ENCODE measurements at regions not wholly inside any gene's neighbourhood (a gene's known extent, or its start where the extent isn't known, plus 50 kb on each side); places are given as distances from the start of the nearest gene placed in this dataset.

DNA sequence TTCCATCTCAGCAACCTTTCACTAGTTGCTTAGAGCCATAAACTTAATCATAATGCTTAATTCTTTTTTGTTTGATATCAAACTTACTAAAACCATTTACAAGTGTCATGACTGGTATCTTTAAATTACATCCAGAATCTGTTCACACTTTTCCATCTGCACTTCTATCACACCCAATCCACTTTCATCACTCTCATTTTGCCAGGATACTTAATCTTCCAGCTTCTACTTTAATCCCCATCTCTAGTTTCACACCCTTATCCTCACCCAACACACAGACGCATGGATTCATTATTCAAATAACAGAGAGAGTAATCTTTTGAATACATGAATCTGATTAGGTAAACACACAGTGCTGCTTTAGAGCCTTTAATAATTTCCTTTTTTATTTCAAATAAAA is 828.4 kb downstream of the HACE1 start:
- Histone ChIP-seq H3K4me2 (ENCODE audit: low read length) (no peak overlapping the region), H3F3A (ENCODE audit: insufficient read depth, low read length, poor library complexity, severe bottlenecking) (no peaks in the 10 kb centered on the region), H3K4me3 (ENCODE audit: low read length) (no peak overlapping the region), H4K20me1 (ENCODE audit: insufficient read depth) (no peaks in the 10 kb centered on the region), H2AFZ (ENCODE audit: low read depth, low read length) (no peak overlapping the region), H3K27ac (ENCODE audit: low read length) (no peak overlapping the region), H3K27me3 (ENCODE audit: insufficient read depth, low read depth, low read length) (no peaks in the 10 kb centered on the region), H3K9me3 (ENCODE audit: low read length) (no peaks in the 10 kb centered on the region), H3K79me2 (replicated peaks; ENCODE audit: insufficient read depth, low read length) (no peaks in the 10 kb centered on the region), H3K36me3 (ENCODE audit: insufficient read depth, low read length) (no peaks in the 10 kb centered on the region), H3K9me2 (ENCODE audit: insufficient read depth, low read length) (no peaks in the 10 kb centered on the region), H3K9ac (ENCODE audit: low read length) (no peak overlapping the region)
- TF ChIP-seq, protein P1, sequence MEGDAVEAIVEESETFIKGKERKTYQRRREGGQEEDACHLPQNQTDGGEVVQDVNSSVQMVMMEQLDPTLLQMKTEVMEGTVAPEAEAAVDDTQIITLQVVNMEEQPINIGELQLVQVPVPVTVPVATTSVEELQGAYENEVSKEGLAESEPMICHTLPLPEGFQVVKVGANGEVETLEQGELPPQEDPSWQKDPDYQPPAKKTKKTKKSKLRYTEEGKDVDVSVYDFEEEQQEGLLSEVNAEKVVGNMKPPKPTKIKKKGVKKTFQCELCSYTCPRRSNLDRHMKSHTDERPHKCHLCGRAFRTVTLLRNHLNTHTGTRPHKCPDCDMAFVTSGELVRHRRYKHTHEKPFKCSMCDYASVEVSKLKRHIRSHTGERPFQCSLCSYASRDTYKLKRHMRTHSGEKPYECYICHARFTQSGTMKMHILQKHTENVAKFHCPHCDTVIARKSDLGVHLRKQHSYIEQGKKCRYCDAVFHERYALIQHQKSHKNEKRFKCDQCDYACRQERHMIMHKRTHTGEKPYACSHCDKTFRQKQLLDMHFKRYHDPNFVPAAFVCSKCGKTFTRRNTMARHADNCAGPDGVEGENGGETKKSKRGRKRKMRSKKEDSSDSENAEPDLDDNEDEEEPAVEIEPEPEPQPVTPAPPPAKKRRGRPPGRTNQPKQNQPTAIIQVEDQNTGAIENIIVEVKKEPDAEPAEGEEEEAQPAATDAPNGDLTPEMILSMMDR (IDR thresholded peaks at IDR 0.05; ENCODE audit: poor library complexity, severe bottlenecking), result no peak
- TF ChIP-seq SMC3 (conservative IDR thresholded peaks at IDR 0.05; ENCODE audit: poor library complexity), result no peak
- TF ChIP-seq, protein P2, sequence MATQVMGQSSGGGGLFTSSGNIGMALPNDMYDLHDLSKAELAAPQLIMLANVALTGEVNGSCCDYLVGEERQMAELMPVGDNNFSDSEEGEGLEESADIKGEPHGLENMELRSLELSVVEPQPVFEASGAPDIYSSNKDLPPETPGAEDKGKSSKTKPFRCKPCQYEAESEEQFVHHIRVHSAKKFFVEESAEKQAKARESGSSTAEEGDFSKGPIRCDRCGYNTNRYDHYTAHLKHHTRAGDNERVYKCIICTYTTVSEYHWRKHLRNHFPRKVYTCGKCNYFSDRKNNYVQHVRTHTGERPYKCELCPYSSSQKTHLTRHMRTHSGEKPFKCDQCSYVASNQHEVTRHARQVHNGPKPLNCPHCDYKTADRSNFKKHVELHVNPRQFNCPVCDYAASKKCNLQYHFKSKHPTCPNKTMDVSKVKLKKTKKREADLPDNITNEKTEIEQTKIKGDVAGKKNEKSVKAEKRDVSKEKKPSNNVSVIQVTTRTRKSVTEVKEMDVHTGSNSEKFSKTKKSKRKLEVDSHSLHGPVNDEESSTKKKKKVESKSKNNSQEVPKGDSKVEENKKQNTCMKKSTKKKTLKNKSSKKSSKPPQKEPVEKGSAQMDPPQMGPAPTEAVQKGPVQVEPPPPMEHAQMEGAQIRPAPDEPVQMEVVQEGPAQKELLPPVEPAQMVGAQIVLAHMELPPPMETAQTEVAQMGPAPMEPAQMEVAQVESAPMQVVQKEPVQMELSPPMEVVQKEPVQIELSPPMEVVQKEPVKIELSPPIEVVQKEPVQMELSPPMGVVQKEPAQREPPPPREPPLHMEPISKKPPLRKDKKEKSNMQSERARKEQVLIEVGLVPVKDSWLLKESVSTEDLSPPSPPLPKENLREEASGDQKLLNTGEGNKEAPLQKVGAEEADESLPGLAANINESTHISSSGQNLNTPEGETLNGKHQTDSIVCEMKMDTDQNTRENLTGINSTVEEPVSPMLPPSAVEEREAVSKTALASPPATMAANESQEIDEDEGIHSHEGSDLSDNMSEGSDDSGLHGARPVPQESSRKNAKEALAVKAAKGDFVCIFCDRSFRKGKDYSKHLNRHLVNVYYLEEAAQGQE (IDR thresholded peaks at IDR 0.05; ENCODE audit: borderline replicate concordance), result no peak
- TF ChIP-seq POLR2AphosphoS5 (IDR thresholded peaks at IDR 0.05), result no peak
- TF ChIP-seq RAD21 (conservative IDR thresholded peaks at IDR 0.05), result no peak
- TF ChIP-seq MXI1 (conservative IDR thresholded peaks at IDR 0.05; ENCODE audit: poor library complexity, severe bottlenecking), result no peak
- TF ChIP-seq TAF1 (IDR thresholded peaks at IDR 0.05; ENCODE audit: low read depth), result no peak
- no peak for TF ChIP-seq EP300 (conservative IDR thresholded peaks at IDR 0.05; ENCODE audit: poor library complexity, severe bottlenecking)
- TF ChIP-seq EZH2 (IDR thresholded peaks at IDR 0.05; ENCODE audit: borderline replicate concordance, insufficient read depth, low read length, poor library complexity, severe bottlenecking), result no peak

GRCh38 chr6:104022126-104022525 is 837.6 kb downstream of the HACE1 start:
- Histone ChIP-seq H3K4me2 (ENCODE audit: low read length) (no peak overlapping the region), H3K9ac (ENCODE audit: low read length) (no peak overlapping the region), H4K20me1 (ENCODE audit: insufficient read depth) (no peaks in the 10 kb centered on the region), H2AFZ (ENCODE audit: low read depth, low read length) (no peak overlapping the region), H3K9me2 (ENCODE audit: insufficient read depth, low read length) (no peaks in the 10 kb centered on the region), H3K9me3 (ENCODE audit: low read length) (no peaks in the 10 kb centered on the region), H3K27me3 (ENCODE audit: insufficient read depth, low read depth, low read length) (no peaks in the 10 kb centered on the region), H3K4me3 (ENCODE audit: low read length) (no peak overlapping the region), H3K27ac (ENCODE audit: low read length) (no peak overlapping the region), H3K79me2 (replicated peaks; ENCODE audit: insufficient read depth, low read length) (no peaks in the 10 kb centered on the region), H3F3A (ENCODE audit: insufficient read depth, low read length, poor library complexity, severe bottlenecking) (no peaks in the 10 kb centered on the region), H3K36me3 (ENCODE audit: insufficient read depth, low read length) (no peaks in the 10 kb centered on the region)
- no peak for TF ChIP-seq TAF1 (IDR thresholded peaks at IDR 0.05; ENCODE audit: low read depth)
- TF ChIP-seq EP300 (conservative IDR thresholded peaks at IDR 0.05; ENCODE audit: poor library complexity, severe bottlenecking), result no peak
- TF ChIP-seq, protein P1 (IDR thresholded peaks at IDR 0.05; ENCODE audit: poor library complexity, severe bottlenecking), result no peak
- no peak for TF ChIP-seq MXI1 (conservative IDR thresholded peaks at IDR 0.05; ENCODE audit: poor library complexity, severe bottlenecking)
- no peak for TF ChIP-seq RAD21 (conservative IDR thresholded peaks at IDR 0.05)
